ENCODE measurements at regions not wholly inside any gene's neighbourhood (a gene's known extent, or its start where the extent isn't known, plus 50 kb on each side); places are given as distances from the start of the nearest gene placed in this dataset.

DNA sequence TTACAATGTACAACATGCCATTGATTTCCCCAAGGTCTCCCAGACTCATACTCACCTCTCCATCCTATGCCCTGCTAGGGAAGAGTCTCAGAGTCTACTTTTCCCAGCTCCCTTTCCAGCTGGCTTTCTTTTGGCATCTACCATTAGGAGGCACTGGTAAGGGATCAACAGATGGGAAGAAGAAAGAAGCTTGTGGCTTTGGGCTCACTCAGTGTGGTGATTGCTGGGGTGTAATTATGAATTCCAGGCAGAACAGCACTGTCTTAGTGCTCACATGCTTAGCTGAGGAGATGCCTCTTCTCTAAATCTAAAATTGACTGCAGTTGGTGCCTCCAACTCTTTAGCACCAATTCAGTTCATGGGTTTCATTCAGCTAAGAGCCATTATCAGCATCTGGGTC, 330.0 kb downstream of the PSAT1 start:
- Histone ChIP-seq H3K27me3 (ENCODE audit: control insufficient read depth, insufficient read depth, low read length, poor library complexity, severe bottlenecking) (no peaks in the 10 kb centered on the region), H3K27ac (ENCODE audit: insufficient read depth, low read depth, low read length, poor library complexity, severe bottlenecking) (no peak overlapping the region), H3K4me3 (ENCODE audit: insufficient read depth, low read depth, low read length) (no peak overlapping the region), H3K36me3 (ENCODE audit: control insufficient read depth, insufficient read depth, low read length) (no peaks in the 10 kb centered on the region), H3K9me3 (ENCODE audit: control insufficient read depth, low read length) (no peaks in the 10 kb centered on the region), H3K4me1 (ENCODE audit: control insufficient read depth, insufficient read depth, low read length) (no peaks in the 10 kb centered on the region)

DNA sequence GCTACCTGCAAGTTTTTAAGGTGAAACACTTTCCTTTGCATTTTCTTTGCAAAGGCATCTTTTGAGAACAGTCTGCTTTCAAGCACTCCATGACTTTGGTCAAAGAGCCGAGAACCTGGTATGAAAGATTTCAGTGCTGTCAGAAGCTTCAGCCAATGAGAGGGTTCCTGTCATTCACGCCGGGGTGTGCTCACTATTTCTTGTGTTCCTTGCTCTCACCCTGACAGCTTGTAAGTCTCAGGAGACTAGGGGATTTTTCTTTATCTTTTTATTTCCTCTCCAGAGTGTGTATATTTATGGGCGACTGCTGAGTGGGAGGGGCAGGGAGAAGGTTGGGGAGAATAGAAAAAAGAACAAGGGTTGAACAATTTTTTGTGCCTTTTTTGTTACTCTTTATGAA, 334.0 kb downstream of the PSAT1 start:
- Histone ChIP-seq H3K4me1 (ENCODE audit: control insufficient read depth, insufficient read depth, low read length) (no peaks in the 10 kb centered on the region), H3K36me3 (ENCODE audit: control insufficient read depth, insufficient read depth, low read length) (no peaks in the 10 kb centered on the region), H3K27me3 (ENCODE audit: control insufficient read depth, insufficient read depth, low read length, poor library complexity, severe bottlenecking) (no peaks in the 10 kb centered on the region), H3K9me3 (ENCODE audit: control insufficient read depth, low read length) (no peaks in the 10 kb centered on the region), H3K4me3 (ENCODE audit: insufficient read depth, low read depth, low read length) (no peak overlapping the region), H3K27ac (ENCODE audit: insufficient read depth, low read depth, low read length, poor library complexity, severe bottlenecking) (no peak overlapping the region)
- WGBS, 2 experiments, result 78 to 79% methylated on average over 4 of the region's 4 CpGs

DNA sequence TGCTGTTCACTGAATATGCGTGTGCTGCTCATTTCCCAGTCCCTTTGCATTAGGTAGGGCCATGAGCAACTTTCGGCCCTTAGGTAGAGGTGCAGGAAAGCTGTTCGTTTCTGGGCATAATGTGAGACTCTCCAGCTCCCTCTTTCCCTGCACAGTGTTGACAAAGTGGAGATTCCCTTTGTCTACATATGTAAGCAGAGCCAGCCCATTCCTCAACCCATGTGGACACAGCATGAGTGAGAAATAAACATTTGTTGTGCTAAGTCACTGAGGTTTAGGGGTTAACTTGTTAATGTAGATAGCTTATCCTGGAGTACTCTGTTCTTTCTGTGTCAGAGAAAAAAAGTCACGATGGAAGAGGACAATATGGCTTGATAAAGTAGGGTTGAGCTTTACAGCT, 343.8 kb downstream of the PSAT1 start:
- WGBS, 2 experiments, result 82 to 83% methylated on average over 4 of the region's 4 CpGs
- H3K4me3 ChIP-seq (ENCODE audit: insufficient read depth, low read depth, low read length), result no peak overlapping the region
- H3K27ac ChIP-seq (ENCODE audit: insufficient read depth, low read depth, low read length, poor library complexity, severe bottlenecking), result no peak overlapping the region
- no peaks in the 10 kb centered on the region for H3K9me3 ChIP-seq (ENCODE audit: control insufficient read depth, low read length)
- H3K36me3 ChIP-seq (ENCODE audit: control insufficient read depth, insufficient read depth, low read length), result no peaks in the 10 kb centered on the region
- H3K4me1 ChIP-seq (ENCODE audit: control insufficient read depth, insufficient read depth, low read length), result no peaks in the 10 kb centered on the region
- no peaks in the 10 kb centered on the region for H3K27me3 ChIP-seq (ENCODE audit: control insufficient read depth, insufficient read depth, low read length, poor library complexity, severe bottlenecking)

DNA sequence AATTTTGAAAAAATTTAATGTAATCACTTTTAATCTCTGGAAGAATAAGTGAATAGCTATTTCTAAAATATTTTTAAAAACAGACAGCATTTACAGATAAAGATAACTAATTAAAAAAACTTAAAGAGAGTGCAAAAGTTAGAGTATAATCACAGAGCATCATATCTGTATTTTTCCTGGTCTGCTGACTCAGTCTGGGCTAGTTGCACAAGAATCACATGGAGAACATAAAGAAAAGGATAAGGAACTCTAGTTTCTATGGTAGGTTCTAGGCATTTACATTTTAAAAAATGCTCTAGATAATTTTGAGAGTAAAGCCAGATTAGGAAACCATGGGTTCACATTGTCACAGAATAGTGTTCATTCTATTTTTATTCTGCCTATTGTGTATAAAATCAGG, 347.4 kb downstream of the PSAT1 start:
- H3K27ac ChIP-seq (ENCODE audit: insufficient read depth, low read depth, low read length, poor library complexity, severe bottlenecking), result no peak overlapping the region
- H3K4me3 ChIP-seq (ENCODE audit: insufficient read depth, low read depth, low read length), result no peak overlapping the region
- no peaks in the 10 kb centered on the region for H3K36me3 ChIP-seq (ENCODE audit: control insufficient read depth, insufficient read depth, low read length)
- H3K9me3 ChIP-seq (ENCODE audit: control insufficient read depth, low read length), result no peaks in the 10 kb centered on the region
- no peaks in the 10 kb centered on the region for H3K4me1 ChIP-seq (ENCODE audit: control insufficient read depth, insufficient read depth, low read length)
- no peaks in the 10 kb centered on the region for H3K27me3 ChIP-seq (ENCODE audit: control insufficient read depth, insufficient read depth, low read length, poor library complexity, severe bottlenecking)

DNA sequence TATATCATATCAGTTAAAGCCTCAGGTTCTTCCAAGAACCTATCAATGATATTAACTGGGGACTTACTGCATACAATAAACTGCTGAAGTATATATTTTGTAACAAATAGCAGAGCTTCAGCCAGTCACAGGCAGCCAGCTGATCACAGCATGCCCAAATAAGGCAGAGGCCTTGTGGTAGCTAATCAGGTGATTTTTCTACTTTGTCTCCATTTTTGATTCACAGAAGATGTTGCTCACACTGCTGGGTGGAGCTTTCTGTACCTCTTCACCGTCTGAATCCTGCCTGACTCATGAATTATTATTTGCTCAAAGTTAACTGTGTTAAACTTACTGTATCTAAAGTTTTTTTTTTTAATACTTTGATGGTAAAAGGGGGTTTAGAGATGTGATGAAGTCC, 357.4 kb downstream of the PSAT1 start:
- H3K4me1 ChIP-seq (ENCODE audit: control insufficient read depth, insufficient read depth, low read length), result no peaks in the 10 kb centered on the region
- no peak overlapping the region for H3K4me3 ChIP-seq (ENCODE audit: insufficient read depth, low read depth, low read length)
- no peaks in the 10 kb centered on the region for H3K36me3 ChIP-seq (ENCODE audit: control insufficient read depth, insufficient read depth, low read length)
- WGBS, 2 experiments, result 92% methylated on average over 1 of the region's 1 CpG; no CpG with 5 or more reads in 1 of the 2 experiments
- H3K9me3 ChIP-seq (ENCODE audit: control insufficient read depth, low read length), result no peaks in the 10 kb centered on the region
- no peaks in the 10 kb centered on the region for H3K27me3 ChIP-seq (ENCODE audit: control insufficient read depth, insufficient read depth, low read length, poor library complexity, severe bottlenecking)
- H3K27ac ChIP-seq (ENCODE audit: insufficient read depth, low read depth, low read length, poor library complexity, severe bottlenecking), result no peak overlapping the region

DNA sequence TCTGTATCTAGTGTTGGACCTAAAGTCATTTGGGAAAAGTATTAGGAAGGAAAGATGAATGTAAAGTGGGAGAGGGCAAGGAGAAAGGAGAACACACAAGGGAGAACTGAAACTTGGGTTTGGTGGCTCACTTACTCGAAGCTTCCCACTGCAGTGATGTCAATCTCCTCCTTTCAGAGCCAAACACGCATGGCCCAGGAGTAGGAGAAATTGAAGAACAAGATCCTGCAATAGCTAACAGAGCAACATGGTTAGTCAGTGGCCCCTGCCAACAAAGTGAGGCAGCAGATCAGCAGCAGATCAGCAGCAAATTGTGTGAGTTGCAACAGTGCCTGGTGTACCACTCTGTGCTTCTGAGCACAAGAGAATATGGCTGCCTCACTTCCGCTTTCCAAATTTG, 366.4 kb downstream of the PSAT1 start:
- no peaks in the 10 kb centered on the region for H3K36me3 ChIP-seq (ENCODE audit: control insufficient read depth, insufficient read depth, low read length)
- no peaks in the 10 kb centered on the region for H3K9me3 ChIP-seq (ENCODE audit: control insufficient read depth, low read length)
- 95 to 97% methylated on average over 3 of the region's 3 CpGs for WGBS, 2 experiments

GRCh38 chr9:78664370-78664769, 367.4 kb downstream of the PSAT1 start:
- no peaks in the 10 kb centered on the region for H3K27me3 ChIP-seq (ENCODE audit: control insufficient read depth, insufficient read depth, low read length, poor library complexity, severe bottlenecking)
- no peaks in the 10 kb centered on the region for H3K4me1 ChIP-seq (ENCODE audit: control insufficient read depth, insufficient read depth, low read length)
- no peak overlapping the region for H3K27ac ChIP-seq (ENCODE audit: insufficient read depth, low read depth, low read length, poor library complexity, severe bottlenecking)
- H3K36me3 ChIP-seq (ENCODE audit: control insufficient read depth, insufficient read depth, low read length), result no peaks in the 10 kb centered on the region
- no peak overlapping the region for H3K4me3 ChIP-seq (ENCODE audit: insufficient read depth, low read depth, low read length)
- H3K9me3 ChIP-seq (ENCODE audit: control insufficient read depth, low read length), result no peaks in the 10 kb centered on the region
- 94 to 100% methylated on average over 2 of the region's 2 CpGs for WGBS, 2 experiments

More for the DNA sequence above, 366.4 kb downstream of the PSAT1 start:
- Histone ChIP-seq H3K27me3 (ENCODE audit: control insufficient read depth, insufficient read depth, low read length, poor library complexity, severe bottlenecking) (no peaks in the 10 kb centered on the region), H3K4me1 (ENCODE audit: control insufficient read depth, insufficient read depth, low read length) (no peaks in the 10 kb centered on the region), H3K4me3 (ENCODE audit: insufficient read depth, low read depth, low read length) (no peak overlapping the region), H3K27ac (ENCODE audit: insufficient read depth, low read depth, low read length, poor library complexity, severe bottlenecking) (no peak overlapping the region)

DNA sequence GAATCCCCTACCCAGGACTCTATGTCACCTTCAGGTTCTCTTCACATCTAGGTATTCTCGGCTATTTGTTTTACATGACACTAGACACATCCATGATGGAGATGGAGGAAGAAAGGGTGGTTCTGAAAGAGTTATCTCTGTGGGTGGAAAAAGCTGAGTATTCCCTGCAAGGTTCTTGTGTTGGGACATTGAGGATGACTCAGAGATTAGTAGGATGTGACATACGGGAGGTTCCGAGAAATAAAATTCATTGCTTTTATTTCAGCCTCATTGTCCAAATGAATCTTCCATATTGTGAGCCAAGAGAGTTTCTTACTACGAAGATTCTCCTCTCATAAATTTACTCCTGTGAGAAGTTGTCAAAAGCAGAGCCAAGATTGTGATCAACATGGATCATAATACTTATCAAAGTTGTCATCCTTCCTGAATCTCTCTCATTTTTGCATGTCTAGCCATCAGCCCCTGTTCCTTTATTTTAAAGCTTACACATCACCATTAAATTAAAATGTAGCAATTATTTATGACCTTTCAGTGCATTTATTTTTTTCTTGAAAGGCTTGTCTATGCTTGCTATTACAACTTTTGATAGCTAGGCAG, 370.0 kb downstream of the PSAT1 start:
- 93 to 94% methylated on average over 4 of the region's 4 CpGs for WGBS, 2 experiments
- no peaks in the 10 kb centered on the region for H3K27me3 ChIP-seq (ENCODE audit: control insufficient read depth, insufficient read depth, low read length, poor library complexity, severe bottlenecking)
- H3K27ac ChIP-seq (ENCODE audit: insufficient read depth, low read depth, low read length, poor library complexity, severe bottlenecking), result no peak overlapping the region

GRCh38 chr9:78668148-78668832, 371.4 kb downstream of the PSAT1 start:
- no peaks in the 10 kb centered on the region for H3K36me3 ChIP-seq (ENCODE audit: control insufficient read depth, insufficient read depth, low read length)
- no peak overlapping the region for H3K27ac ChIP-seq (ENCODE audit: insufficient read depth, low read depth, low read length, poor library complexity, severe bottlenecking)
- no peaks in the 10 kb centered on the region for H3K9me3 ChIP-seq (ENCODE audit: control insufficient read depth, low read length)
- no peak overlapping the region for H3K4me3 ChIP-seq (ENCODE audit: insufficient read depth, low read depth, low read length)
- H3K4me1 ChIP-seq (ENCODE audit: control insufficient read depth, insufficient read depth, low read length), result no peaks in the 10 kb centered on the region
- no peaks in the 10 kb centered on the region for H3K27me3 ChIP-seq (ENCODE audit: control insufficient read depth, insufficient read depth, low read length, poor library complexity, severe bottlenecking)
- WGBS, 2 experiments, result 68 to 82% methylated on average over 3 to 4 of the region's 4 CpGs

More for the DNA sequence above, 370.0 kb downstream of the PSAT1 start:
- Histone ChIP-seq H3K36me3 (ENCODE audit: control insufficient read depth, insufficient read depth, low read length) (no peaks in the 10 kb centered on the region), H3K4me3 (ENCODE audit: insufficient read depth, low read depth, low read length) (no peak overlapping the region), H3K4me1 (ENCODE audit: control insufficient read depth, insufficient read depth, low read length) (no peaks in the 10 kb centered on the region), H3K9me3 (ENCODE audit: control insufficient read depth, low read length) (no peaks in the 10 kb centered on the region)

DNA sequence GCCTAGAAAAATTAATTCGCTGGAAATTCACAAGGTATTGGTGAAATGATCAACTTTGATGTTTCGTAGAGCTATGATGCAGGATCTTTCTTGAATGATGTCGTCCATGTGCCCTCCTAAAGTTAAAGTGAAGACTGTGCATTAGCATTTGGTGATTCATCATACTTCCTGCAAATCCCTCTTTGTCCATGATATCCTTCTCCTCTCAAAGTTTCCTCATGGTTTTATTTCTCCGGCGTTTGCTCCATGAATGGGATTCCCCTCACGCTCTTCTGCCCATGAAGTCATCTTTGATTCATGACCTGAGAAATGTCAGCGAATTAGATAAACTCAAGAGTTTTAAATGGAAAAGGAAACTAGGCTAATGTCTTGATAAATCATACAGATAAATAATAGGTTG, 372.7 kb downstream of the PSAT1 start:
- Histone ChIP-seq H3K4me1 (ENCODE audit: control insufficient read depth, insufficient read depth, low read length) (no peaks in the 10 kb centered on the region), H3K27me3 (ENCODE audit: control insufficient read depth, insufficient read depth, low read length, poor library complexity, severe bottlenecking) (no peaks in the 10 kb centered on the region), H3K9me3 (ENCODE audit: control insufficient read depth, low read length) (no peaks in the 10 kb centered on the region), H3K36me3 (ENCODE audit: control insufficient read depth, insufficient read depth, low read length) (no peaks in the 10 kb centered on the region), H3K27ac (ENCODE audit: insufficient read depth, low read depth, low read length, poor library complexity, severe bottlenecking) (no peak overlapping the region), H3K4me3 (ENCODE audit: insufficient read depth, low read depth, low read length) (no peak overlapping the region)
- 93 to 95% methylated on average over 7 of the region's 7 CpGs for WGBS, 2 experiments
